HepG2 (cell line): ENCODE measurements at regions not wholly inside any gene's neighbourhood (a gene's known extent, or its start where the extent isn't known, plus 50 kb on each side); places are given as distances from the start of the nearest gene placed in this dataset.

ENCODE experiments used
- CHCHD3 ChIP-seq: sonication (generic); formaldehyde crosslinking; IDR thresholded peaks from 2 replicates; pipeline ENCODE4 v1.8.0; 2022; ENCODE audit warnings: mild to moderate bottlenecking, missing genetic modification reagents, moderate library complexity
- RAD21 ChIP-seq: fragments of 450-650 bp; formaldehyde crosslinking; IDR thresholded peaks from 2 replicates; pipeline ENCODE4 v1.5.0; 2020; ENCODE audit warnings: mild to moderate bottlenecking

DNA sequence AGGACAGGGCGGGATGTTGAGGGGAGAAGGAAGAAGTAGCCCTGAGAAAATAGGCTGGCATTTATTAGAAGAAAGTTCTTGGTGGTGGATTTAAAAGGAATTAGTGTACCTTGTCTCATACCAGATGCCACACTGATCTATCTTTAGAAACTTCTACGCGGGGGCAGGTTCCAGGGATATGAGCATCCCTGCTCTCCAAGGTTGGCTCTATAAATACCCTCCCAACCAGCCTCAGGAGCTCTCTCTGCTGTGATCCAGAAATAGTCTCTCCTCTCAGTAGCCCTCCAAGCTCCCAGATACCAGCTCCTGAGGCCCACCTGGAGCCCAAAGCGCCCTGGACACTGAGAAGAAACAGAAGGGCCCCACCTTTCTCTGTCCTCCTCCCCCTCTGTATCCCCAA, 128.3 kb upstream of the TNR start:
- TF ChIP-seq CHCHD3 (CRISPR knock-in tag) (no peak), RAD21 (CRISPR knock-in tag) (no peak)
